DOHH2 (cell line): ENCODE measurements at regions not wholly inside any gene's neighbourhood (a gene's known extent, or its start where the extent isn't known, plus 50 kb on each side); places are given as distances from the start of the nearest gene placed in this dataset.

ENCODE experiments used
- H3F3A ChIP-seq: fragments of 200-600 bp; sonication (generic), shearing (Covaris generic); 2 replicates; pipeline ENCODE4 v1.6.0; 2016; ENCODE audit warnings: antibody characterized with exemption, mild to moderate bottlenecking; ENCODE audit not compliant: control insufficient read depth, insufficient read depth
- H3K27ac ChIP-seq: fragments of 200-600 bp; sonication (generic); 2 replicates; pipeline ENCODE4 v1.5.1; 2014; ENCODE audit warnings: low read depth, mild to moderate bottlenecking, low read length, moderate library complexity
- H3K27me3 ChIP-seq: fragments of 200-600 bp; sonication (generic); 2 replicates; pipeline ENCODE4 v1.6.1; 2014; ENCODE audit warnings: mild to moderate bottlenecking, low read length, mixed read lengths; ENCODE audit not compliant: control insufficient read depth
- H3K36me3 ChIP-seq: fragments of 200-600 bp; sonication (generic); 2 replicates; pipeline ENCODE4 v1.6.1; 2014; ENCODE audit warnings: mild to moderate bottlenecking, low read length, moderate library complexity, mixed read lengths; ENCODE audit not compliant: control insufficient read depth
- H3K4me1 ChIP-seq: fragments of 200-600 bp; sonication (generic); 2 replicates; pipeline ENCODE4 v1.6.1; 2014; ENCODE audit warnings: mild to moderate bottlenecking, low read length, mixed read lengths; ENCODE audit not compliant: control insufficient read depth
- H3K4me2 ChIP-seq: fragments of 200-600 bp; sonication (generic); 2 replicates; pipeline ENCODE4 v1.6.0; 2014; ENCODE audit warnings: mild to moderate bottlenecking, low read length, moderate library complexity
- H3K4me3 ChIP-seq: fragments of 200-600 bp; sonication (generic); 2 replicates; pipeline ENCODE4 v1.5.1; 2014; ENCODE audit warnings: mild to moderate bottlenecking, low read length, mixed read lengths
- H3K79me2 ChIP-seq: fragments of 200-600 bp; sonication (generic); 2 replicates; pipeline ENCODE4 v1.6.1; 2014; ENCODE audit warnings: mild to moderate bottlenecking, low read length, mixed read lengths; ENCODE audit not compliant: control insufficient read depth
- H3K9me2 ChIP-seq: fragments of 200-600 bp; sonication (generic); replicated peaks from 2 replicates; pipeline ENCODE4 v1.6.1; 2014; ENCODE audit warnings: mild to moderate bottlenecking, low read length, mixed read lengths; ENCODE audit not compliant: control insufficient read depth
- H3K9me3 ChIP-seq: fragments of 200-600 bp; sonication (generic); 2 replicates; pipeline ENCODE4 v1.6.1; 2014; ENCODE audit warnings: antibody characterized with exemption, low read length, mixed read lengths; ENCODE audit not compliant: control insufficient read depth, insufficient read depth
- H4K20me1 ChIP-seq: fragments of 200-600 bp; sonication (generic); 2 replicates; pipeline ENCODE4 v1.6.0; 2014; ENCODE audit warnings: low read depth, mild to moderate bottlenecking, antibody characterized with exemption, low read length, moderate library complexity; ENCODE audit not compliant: control insufficient read depth, insufficient read depth
- CTCF ChIP-seq: fragments of 200-600 bp; sonication (generic); IDR thresholded peaks from one replicate; pipeline ENCODE4 v1.5.1; 2014; ENCODE audit warnings: antibody characterized with exemption, mild to moderate bottlenecking, low read depth, low read length; ENCODE audit not compliant: poor library complexity, severe bottlenecking
- EZH2phosphoT487 ChIP-seq: fragments of 200-600 bp; sonication (generic); IDR thresholded peaks from 2 replicates; pipeline ENCODE4 v1.6.1; 2017; ENCODE audit warnings: borderline replicate concordance, mild to moderate bottlenecking, antibody characterized with exemption, low read length, moderate library complexity, mixed read lengths

DNA sequence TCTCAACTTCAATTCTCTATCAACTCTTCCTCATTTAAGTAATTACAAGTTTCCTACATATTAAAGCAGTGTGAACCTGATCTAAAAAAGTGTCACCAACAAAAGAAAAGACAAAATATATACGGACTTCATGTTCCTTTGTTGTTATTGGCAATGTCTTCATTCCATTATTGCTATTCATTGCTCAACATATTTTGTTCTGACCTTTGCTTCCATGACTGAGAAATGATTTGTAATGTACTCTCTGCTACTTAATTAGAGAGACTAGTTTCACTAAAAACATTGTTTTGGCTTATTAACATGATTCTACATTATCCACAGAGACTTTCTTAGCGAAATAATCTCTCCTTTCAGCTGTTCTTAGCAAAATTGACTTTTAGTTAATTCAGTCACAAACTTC is 657.2 kb upstream of the ROBO1 start:
- Histone ChIP-seq H3K4me1 (no peaks in the 10 kb centered on the region), H3K9me2 (no peaks in the 10 kb centered on the region), H3K27me3 (no peaks in the 10 kb centered on the region), H3F3A (no peaks in the 10 kb centered on the region), H3K36me3 (no peaks in the 10 kb centered on the region), H3K4me2 (no peak overlapping the region), H3K27ac (no peak overlapping the region), H3K4me3 (no peak overlapping the region), H4K20me1 (no peaks in the 10 kb centered on the region), H3K9me3 (no peaks in the 10 kb centered on the region), H3K79me2 (no peaks in the 10 kb centered on the region)
- TF ChIP-seq CTCF (no peak), EZH2phosphoT487 (no peak)

- Histone ChIP-seq H3K9me3 (no peaks in the 10 kb centered on the region), H3K4me3 (no peak overlapping the region), H3K4me2 (no peak overlapping the region), H3K4me1 (no peaks in the 10 kb centered on the region), H3F3A (no peaks in the 10 kb centered on the region), H3K36me3 (no peaks in the 10 kb centered on the region), H3K9me2 (no peaks in the 10 kb centered on the region), H3K79me2 (no peaks in the 10 kb centered on the region), H3K27me3 (no peaks in the 10 kb centered on the region), H3K27ac (no peak overlapping the region), H4K20me1 (no peaks in the 10 kb centered on the region)
- TF ChIP-seq CTCF: no peak
- TF ChIP-seq EZH2phosphoT487: no peak
Measured at GRCh38 chr3:80408030-80408721, 640.4 kb upstream of the ROBO1 start.

DNA sequence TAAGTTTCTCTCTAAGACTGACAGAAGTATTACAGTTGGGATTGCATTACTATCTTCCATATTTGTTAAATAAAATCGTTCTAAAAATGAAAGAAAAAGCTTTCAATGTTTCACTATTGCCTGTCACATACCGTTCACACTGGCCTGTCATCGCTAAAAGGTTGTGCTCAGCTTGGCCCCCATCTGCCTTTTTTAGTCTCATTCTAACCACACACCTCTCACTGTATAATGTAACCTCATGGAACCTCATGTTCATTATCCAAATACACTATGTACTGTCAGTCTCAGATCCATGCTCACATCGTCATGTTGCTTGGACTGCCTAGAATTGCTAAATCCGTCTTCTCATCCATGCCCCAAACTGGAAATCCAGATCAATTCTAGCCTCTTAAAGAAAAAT is 637.8 kb upstream of the ROBO1 start:
- H3K36me3 ChIP-seq: no peaks in the 10 kb centered on the region
- no peaks in the 10 kb centered on the region for H3K27me3 ChIP-seq
- H4K20me1 ChIP-seq: no peaks in the 10 kb centered on the region
- no peaks in the 10 kb centered on the region for H3K4me1 ChIP-seq
- no peaks in the 10 kb centered on the region for H3K9me3 ChIP-seq
- TF ChIP-seq CTCF: no peak
- no peak for TF ChIP-seq EZH2phosphoT487
- H3F3A ChIP-seq: no peaks in the 10 kb centered on the region
- no peak overlapping the region for H3K27ac ChIP-seq
- H3K4me3 ChIP-seq: no peak overlapping the region
- H3K9me2 ChIP-seq: no peaks in the 10 kb centered on the region
- no peaks in the 10 kb centered on the region for H3K79me2 ChIP-seq
- H3K4me2 ChIP-seq: no peak overlapping the region
